Activated naive CD4-positive, alpha-beta T cell treated with anti-CD3 and anti-CD28 coated beads, Interleukin-2, amount 50 U/mL, for 24 hours (primary cell): ENCODE measurements at regions not wholly inside any gene's neighbourhood (a gene's known extent, or its start where the extent isn't known, plus 50 kb on each side); places are given as distances from the start of the nearest gene placed in this dataset.
"Not testable (repeated sequence)": the region's sequence is repeated elsewhere in the genome, so short reads cannot be mapped to it uniquely, and the experiment has no call there.

Experiments
- H3K27ac Mint-ChIP-seq: one replicate; pipeline ENCODE4 v1.8.0; 2021; ENCODE audit warnings: mild to moderate bottlenecking, mixed read lengths
- H3K27me3 Mint-ChIP-seq: one replicate; pipeline ENCODE4 v1.8.0; 2021; ENCODE audit warnings: mixed read lengths
- H3K36me3 Mint-ChIP-seq: one replicate; pipeline ENCODE4 v1.8.0; 2021; ENCODE audit warnings: mixed read lengths
- H3K4me1 Mint-ChIP-seq: one replicate; pipeline ENCODE4 v1.8.0; 2021; ENCODE audit warnings: mixed read lengths
- H3K4me3 Mint-ChIP-seq: one replicate; pipeline ENCODE4 v1.8.0; 2021; ENCODE audit warnings: mild to moderate bottlenecking, mixed read lengths
- H3K9me3 Mint-ChIP-seq: one replicate; pipeline ENCODE4 v1.8.0; 2021; ENCODE audit warnings: mixed read lengths

- not testable (repeated sequence) for H3K27ac Mint-ChIP-seq, H3K36me3 Mint-ChIP-seq, H3K4me3 Mint-ChIP-seq, H3K27me3 Mint-ChIP-seq, H3K4me1 Mint-ChIP-seq, H3K9me3 Mint-ChIP-seq
These were observed 90.2 kb upstream of the ZEB1 start for GRCh38 chr10:31228780-31229179.

- Mint-ChIP-seq H3K36me3 (no peaks in the 10 kb centered on the region), H3K9me3 (peaks cover 1% of the 10 kb centered on the region), H3K27me3 (no peaks in the 10 kb centered on the region), H3K4me1 (peaks cover 13% of the 10 kb centered on the region), H3K4me3 (no peak overlapping the region), H3K27ac (no peak overlapping the region)
These were observed 79.1 kb upstream of the ZEB1 start for GRCh38 chr10:31239961-31240360.

GRCh38 chr10:31242902-31243301 lies 76.1 kb upstream of the ZEB1 start:
- no peaks in the 10 kb centered on the region for H3K36me3 Mint-ChIP-seq
- H3K27ac Mint-ChIP-seq: peak overlapping the region; percentile 66
- H3K27me3 Mint-ChIP-seq: no peaks in the 10 kb centered on the region
- peaks cover 13% of the 10 kb centered on the region for H3K4me1 Mint-ChIP-seq
- no peaks in the 10 kb centered on the region for H3K9me3 Mint-ChIP-seq
- no peak overlapping the region for H3K4me3 Mint-ChIP-seq

- H3K27ac Mint-ChIP-seq, H3K4me1 Mint-ChIP-seq, H3K36me3 Mint-ChIP-seq, H3K9me3 Mint-ChIP-seq, H3K4me3 Mint-ChIP-seq, H3K27me3 Mint-ChIP-seq: not testable (repeated sequence)
These were observed 67.9 kb upstream of the ZEB1 start for GRCh38 chr10:31251118-31251517.

- Mint-ChIP-seq H3K27ac (no peak overlapping the region), H3K9me3 (no peaks in the 10 kb centered on the region), H3K27me3 (peaks cover 2% of the 10 kb centered on the region), H3K4me3 (no peak overlapping the region), H3K36me3 (no peaks in the 10 kb centered on the region), H3K4me1 (no peaks in the 10 kb centered on the region)
These were observed 65.8 kb upstream of the ZEB1 start for GRCh38 chr10:31253237-31253636.

- no peak overlapping the region for H3K4me3 Mint-ChIP-seq
- no peak overlapping the region for H3K27ac Mint-ChIP-seq
- H3K4me1 Mint-ChIP-seq: no peaks in the 10 kb centered on the region
- H3K9me3 Mint-ChIP-seq: no peaks in the 10 kb centered on the region
- H3K36me3 Mint-ChIP-seq: no peaks in the 10 kb centered on the region
- H3K27me3 Mint-ChIP-seq: peaks cover 2% of the 10 kb centered on the region
These were observed 57.3 kb upstream of the ZEB1 start for GRCh38 chr10:31261511-31262311.

- peaks cover 2% of the 10 kb centered on the region for H3K27me3 Mint-ChIP-seq
- H3K4me1 Mint-ChIP-seq: no peaks in the 10 kb centered on the region
- H3K36me3 Mint-ChIP-seq: no peaks in the 10 kb centered on the region
- no peak overlapping the region for H3K27ac Mint-ChIP-seq
- H3K4me3 Mint-ChIP-seq: no peak overlapping the region
- H3K9me3 Mint-ChIP-seq: no peaks in the 10 kb centered on the region
These were observed 56.3 kb upstream of the ZEB1 start for GRCh38 chr10:31262672-31263071.

GRCh38 chr10:31263903-31264302 lies 55.1 kb upstream of the ZEB1 start:
- H3K27me3 Mint-ChIP-seq: peaks cover 2% of the 10 kb centered on the region
- H3K4me1 Mint-ChIP-seq: no peaks in the 10 kb centered on the region
- H3K4me3 Mint-ChIP-seq: no peak overlapping the region
- H3K9me3 Mint-ChIP-seq: no peaks in the 10 kb centered on the region
- H3K36me3 Mint-ChIP-seq: no peaks in the 10 kb centered on the region
- peak overlapping the region; percentile 8 for H3K27ac Mint-ChIP-seq

- H3K4me3 Mint-ChIP-seq: no peak overlapping the region
- H3K36me3 Mint-ChIP-seq: peaks cover 3% of the 10 kb centered on the region
- no peaks in the 10 kb centered on the region for H3K4me1 Mint-ChIP-seq
These were observed 50.3 kb upstream of the ZEB1 start for GRCh38 chr10:31268444-31269303.

More at GRCh38 chr10:31268444-31269303, 50.3 kb upstream of the ZEB1 start:
- Mint-ChIP-seq H3K27ac (no peak overlapping the region), H3K9me3 (peaks cover 4% of the 10 kb centered on the region), H3K27me3 (no peaks in the 10 kb centered on the region)
